Hematopoietic multipotent progenitor cell treated with erythropoietin and hydrocortisone succinate and interleukin-3 and kit ligand, for 15 days (in vitro differentiated cells): ENCODE measurements at regions not wholly inside any gene's neighbourhood (a gene's known extent, or its start where the extent isn't known, plus 50 kb on each side); places are given as distances from the start of the nearest gene placed in this dataset.

Source experiments
- DNase-seq: peaks from one replicate; pipeline ENCODE4 v3.0.0-alpha.2; 2015; ENCODE audit warnings: low spot score

DNA sequence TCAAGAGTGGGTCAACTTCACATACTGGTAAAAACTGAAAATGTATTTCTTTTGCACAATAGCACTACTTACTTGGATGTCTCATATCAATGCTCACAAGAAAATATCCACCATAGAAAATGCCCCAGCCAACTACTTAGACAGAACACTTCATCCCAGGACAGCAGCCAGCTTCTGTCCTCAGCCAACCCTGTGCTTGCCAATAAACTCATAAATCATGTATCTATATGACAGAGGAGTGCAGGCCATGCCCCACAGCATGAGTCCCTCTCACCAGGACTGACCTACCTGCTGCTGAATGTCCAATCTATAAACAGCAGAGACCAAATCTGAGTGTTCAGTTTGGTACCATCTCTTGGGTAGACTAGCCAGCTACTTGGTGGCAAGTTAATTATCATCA, 179.3 kb downstream of the OMA1 start:
- DNase-seq = no peak

DNA sequence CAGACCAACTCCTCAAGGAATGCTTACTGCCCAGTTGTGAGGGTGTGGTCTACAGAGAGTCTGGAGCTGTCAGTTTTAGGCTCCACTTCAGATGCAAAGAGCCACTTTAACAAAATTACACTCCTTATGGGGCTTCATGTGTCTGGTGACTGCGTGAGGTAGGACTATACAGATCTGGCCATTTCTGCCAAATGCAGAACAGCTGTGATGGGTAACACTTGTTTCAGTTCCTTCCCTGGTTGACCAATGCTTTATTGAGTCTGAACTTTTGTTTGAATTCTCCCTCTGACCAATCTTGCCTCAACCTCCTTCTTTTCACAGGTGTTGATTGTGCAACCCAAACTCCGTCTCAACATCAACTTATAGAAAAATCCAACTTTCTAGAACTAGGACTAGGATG, 181.2 kb downstream of the OMA1 start:
- no peak for DNase-seq

DNA sequence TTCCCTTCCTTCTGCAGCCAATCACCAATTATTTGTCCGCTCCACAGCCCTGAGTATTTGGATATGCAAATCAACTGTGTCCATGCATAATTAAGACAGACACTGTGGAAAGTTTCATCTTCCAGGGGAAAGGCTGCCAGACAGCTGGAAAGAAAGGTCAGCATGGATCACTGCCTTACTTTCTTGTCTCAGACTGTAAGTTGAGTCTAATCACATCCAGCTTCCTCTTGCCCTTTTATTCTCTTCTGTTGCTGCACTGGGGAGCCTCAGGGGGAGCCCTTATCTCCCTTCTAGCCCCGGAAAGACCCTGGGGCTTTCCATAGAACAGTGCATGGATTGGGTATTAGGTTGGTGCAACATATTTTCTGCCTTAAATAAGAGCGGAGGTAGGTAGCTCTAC, 182.9 kb downstream of the OMA1 start:
- DNase-seq = no peak

DNA sequence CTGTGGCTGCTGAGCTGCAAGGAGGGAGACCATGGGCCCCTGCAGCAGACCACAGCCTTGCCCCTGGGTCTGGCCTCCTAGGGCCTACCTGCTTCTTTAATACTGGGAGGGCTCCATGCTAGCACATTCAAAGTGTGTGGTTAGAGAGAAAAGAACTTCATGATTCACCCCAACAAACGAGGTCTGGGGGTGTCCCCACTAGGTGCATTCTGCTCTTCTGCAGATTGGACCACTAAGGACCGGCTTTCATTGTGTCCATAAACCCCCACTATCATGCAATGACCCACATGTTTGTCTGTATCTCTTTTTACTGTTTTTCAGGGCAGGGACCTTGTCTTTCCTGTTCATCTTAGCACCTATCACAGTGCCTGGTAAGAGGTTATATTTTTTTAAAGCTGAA, 185.4 kb downstream of the OMA1 start:
- DNase-seq = no peak

DNA sequence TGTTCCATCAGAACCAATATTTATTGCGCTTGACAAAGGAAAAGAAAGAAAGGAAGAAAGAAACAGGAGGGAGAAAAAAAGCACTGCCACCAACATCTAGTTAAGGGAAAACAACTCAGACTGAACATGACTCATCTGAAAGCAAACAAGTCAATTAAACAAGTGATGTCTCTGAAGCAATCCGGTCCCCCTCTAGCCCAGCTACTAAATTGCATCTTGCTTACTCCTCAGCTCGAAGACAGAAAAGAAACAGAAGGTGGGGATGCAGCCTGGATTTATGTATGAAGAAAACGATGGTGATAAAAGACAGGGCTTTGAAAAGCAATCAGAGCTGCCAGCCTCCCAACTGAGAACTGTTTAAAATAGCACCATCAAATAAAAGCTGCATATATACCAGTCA, 188.2 kb downstream of the OMA1 start:
- no peak for DNase-seq

DNA sequence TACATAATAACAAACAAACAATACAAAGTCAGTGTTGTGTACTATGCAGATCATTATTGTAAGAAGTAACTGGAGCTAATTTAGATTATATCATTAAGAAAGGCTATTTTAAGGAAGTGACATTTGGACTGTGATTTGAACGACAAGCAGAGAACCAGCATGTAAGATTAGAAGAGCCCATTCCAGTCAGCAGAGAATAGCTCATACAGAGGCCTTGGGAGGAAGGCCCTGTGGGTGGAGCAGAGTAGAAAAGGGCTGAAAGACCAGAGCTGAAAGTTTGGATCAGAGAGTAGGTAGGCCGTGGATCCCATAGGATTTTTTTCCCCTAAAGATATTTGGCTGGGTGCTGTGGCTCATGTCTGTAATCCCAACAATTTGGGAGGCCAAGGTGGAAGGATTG, 190.1 kb downstream of the OMA1 start:
- no peak for DNase-seq

DNA sequence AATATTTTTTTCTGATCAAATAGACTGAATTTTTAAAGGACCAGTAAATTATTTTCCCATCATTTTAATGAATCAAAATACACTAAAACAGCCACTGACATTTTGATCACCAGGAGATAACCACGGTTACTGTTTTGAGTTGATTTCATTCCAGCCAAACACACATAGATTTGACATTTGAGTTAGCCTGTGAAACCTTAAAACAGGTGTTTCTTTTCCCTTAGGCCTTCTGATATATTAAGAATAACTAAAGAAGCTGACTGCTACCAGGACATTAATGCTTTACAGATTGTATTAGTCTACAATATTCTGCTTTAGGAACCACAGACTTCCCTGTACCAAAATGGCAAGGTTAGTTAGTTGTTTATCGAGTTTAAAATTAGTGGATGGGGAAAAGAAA, 193.4 kb downstream of the OMA1 start:
- no peak for DNase-seq

DNA sequence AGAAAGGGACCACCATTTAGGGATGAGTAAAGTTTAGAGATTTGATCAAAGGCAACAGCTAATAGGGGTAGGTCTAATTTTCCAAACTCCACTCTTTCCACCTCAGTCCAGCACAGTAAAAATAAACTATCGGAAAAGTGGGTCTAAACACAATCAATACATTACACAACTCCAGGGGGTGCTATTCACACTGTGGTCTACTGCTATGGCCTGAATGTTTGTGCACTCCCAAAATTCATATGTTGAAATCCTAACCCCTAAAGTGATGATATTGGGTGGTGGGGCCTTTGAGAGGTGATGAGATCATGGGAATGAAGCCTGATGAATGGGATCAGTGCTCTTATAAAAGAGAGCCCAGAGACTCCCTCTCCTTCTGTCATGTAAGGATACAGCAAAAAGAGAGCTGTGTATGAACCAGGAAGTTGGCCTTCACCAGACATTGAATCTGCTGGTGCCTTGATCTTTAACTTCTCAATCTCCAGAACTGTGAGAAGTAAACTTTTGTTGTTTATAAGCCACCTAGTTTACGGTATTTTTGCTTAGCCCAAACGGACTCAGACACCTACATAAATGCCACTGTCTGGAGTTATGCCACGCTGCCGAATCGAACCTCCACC, 193.9 kb downstream of the OMA1 start:
- DNase-seq = no peak

DNA sequence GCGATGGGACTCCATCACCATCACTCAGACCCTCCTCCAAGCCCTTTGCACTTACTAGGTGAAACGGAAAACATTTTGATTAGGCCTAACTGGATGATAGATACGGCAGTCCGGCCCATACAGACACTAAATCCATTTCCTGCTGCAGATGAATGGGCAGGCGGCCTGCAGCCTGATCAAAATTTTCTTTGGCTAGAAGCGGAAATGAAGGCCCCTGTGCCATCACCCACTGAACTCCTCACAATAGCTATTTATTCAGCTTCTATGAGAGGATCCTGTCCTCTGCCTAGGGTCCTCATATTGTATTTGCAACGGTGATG, 200.5 kb downstream of the OMA1 start:
- no peak for DNase-seq

DNA sequence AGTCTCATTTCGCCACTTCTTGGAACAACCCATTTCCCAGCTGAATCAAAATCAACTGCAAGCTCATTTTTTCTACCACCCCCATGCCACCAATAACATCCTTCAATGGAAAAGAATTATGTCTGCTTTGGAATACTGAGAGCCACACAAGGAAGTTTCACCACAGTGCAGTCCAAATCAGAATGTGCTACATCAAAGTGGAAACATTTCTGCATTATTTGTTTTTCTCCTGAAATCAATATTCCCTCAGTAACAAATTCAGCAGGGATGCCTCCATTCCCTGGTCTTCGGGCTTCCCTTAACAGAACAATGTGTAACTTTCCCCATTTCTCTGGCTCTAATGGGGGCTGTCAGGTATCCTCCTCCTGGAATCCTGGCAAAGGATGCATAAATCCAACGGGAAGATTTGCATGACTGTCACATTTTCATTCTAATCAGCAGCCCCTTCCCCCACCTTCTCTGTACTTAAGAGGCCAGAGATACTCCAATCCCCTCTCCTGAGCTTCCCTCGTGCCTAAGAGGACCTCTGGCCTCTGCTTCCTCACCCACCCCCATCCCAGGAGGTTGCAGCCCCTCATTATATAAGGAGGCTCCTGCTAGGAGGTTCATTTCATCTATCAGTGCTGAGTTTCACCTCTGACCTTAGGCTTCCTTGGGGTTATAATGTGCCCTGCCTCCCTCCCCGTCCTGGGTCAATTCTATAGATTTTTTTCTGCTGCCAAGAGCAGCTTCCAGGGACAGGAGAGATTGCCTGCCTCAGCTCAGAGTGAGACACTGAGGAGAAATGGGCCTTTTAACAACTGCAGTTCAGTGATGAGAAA, 201.1 kb downstream of the OMA1 start:
- no peak for DNase-seq

DNA sequence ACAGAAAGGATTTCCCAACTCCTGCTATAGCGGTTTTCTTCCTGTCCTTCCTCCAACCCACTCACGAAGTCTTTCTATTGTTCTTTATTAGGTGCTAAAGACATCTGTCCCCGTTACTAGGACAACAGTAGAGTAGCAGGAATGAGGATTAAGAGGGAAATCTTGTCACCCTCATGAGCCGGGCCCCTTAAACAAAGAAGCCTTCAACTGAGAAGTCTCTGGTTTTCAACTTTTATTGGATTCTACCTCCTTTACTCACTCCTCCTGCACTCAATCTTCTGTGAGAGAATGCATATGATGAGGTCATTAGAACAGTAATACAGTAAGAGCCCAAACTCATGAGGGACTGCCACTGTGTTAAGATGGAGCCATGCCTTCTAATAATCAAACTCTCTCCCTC, 206.3 kb downstream of the OMA1 start:
- no peak for DNase-seq

DNA sequence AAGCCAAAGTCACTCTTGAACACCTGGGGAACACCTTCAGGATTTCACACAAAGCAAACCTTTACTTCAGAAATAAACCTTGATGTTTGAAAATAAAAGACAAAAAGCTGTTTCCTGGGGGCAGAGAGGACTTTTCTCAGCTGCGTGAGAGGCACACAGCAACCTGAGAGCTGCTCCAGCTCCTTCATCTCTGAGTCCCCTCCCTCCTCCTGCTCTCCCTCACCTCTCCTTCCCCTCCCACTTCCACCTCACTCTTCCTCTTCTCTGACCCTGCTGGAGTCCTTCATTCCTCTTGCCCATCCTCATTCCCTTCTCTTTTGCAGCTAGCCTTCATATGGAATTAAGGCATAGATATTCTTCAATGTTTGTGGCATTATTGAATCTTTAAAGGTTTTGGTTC, 208.4 kb downstream of the OMA1 start:
- DNase-seq = no peak

DNA sequence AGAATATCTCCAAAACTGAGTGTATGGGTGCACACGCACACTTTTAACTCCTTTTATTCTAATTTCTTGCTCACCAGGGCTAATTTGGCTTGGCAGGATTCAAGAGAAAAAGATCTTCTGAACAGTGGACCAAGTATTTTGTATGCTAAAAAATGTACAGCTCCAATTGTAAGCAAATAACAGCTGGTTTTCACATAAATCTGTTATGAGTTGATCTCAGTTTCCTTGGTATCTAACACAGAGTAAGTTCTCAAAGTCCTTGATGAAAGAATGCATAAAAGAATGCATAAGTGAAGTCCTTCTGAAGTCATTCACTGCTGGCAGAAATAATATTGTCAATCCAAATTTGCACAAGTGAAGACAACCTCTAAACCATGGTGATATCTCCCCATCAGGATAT, 213.0 kb downstream of the OMA1 start:
- no peak for DNase-seq

DNA sequence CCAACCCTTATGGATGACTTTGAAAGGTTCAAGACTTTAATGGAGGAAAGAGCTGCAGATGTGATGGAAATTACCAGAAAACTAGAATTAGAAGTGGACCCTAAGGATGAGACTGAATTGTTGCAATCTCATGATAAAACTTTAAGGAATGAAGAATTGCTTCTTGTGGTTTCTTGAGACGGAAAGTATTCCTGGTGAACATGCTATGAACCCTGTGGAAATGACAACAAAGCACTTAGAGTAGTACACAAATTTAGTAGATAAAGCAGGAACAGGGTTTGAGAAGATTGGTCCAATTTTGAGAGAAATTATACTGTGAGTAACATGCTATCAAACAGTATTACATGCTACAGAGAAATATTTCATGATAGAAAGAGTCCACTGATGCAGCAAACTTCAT, 215.4 kb downstream of the OMA1 start:
- no peak for DNase-seq

DNA sequence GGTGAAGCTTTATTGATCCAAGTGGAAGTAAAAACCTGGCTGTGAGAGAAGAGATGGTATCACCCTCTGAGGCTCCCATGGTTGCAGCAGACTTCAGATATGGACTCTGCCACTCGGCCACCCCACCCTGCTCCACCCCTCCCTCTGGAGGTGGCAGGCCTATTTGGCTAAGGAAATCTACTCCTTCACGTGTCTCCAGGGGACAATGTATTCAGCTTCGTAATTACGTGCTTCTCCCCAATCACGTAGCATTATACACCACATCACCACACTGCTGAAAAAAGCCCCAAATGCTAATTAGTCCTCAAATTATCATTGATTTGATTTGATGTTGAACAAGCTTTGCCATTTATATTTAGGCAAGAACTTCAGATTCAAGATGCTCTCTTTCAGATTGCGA, 220.7 kb downstream of the OMA1 start:
- no peak for DNase-seq

DNA sequence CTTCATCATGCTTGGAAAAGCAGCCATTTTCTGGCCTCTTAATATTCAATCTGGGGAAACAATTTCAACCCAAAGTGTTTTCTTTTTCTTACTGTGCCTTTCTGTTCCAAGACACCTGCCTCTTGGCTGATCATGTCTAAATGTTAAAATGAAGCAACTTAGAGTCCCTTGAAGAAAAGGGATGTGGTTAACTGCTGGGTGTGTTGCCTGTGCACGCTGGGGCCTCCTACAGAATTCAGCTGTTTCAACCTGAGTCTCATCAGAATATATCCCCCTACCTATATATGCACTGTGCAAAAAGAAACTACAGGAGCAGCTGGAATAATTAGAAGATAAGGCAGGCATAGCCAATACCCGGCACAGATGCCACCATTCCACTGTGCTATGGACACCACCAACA, 222.0 kb downstream of the OMA1 start:
- DNase-seq = no peak

DNA sequence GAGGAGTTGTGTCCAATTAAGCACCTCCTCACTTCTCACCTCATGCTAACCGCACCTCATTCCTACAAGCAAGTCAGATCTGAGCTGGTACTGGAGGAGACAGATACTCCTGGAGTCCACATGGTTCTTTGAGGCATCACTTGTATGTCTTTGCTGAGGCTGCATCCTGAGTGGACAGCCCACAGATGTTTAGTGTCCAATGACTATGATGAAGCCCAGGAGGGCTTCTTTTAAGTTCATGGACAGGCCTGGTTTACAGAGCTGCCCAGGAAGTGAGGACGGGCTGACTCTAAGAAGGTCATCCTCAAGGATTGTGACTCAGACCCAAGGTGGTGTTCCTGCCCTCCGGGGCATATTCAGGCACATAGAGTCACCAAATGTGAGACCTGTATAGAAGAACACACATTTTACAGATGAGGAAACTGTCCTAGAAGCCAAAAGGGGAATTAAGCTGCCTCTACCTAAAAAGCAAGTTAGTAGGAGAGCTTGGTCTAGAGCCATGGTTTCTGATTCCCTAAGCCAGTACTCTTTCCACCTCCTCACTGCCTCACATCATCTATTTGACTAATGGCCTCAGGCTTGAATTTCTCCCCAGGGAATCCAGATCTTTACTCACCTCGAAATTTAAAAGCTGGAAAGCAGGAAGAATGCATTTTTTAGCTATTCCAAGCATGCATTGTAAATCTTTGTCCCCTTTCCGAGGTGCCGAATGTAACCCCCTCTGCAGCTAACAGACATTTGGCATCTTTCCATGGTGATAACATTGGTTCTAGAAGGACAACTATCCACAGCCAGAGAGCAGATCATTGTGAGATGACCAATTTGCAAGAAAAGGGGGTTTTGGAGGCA, 228.1 kb downstream of the OMA1 start:
- DNase-seq = no peak

DNA sequence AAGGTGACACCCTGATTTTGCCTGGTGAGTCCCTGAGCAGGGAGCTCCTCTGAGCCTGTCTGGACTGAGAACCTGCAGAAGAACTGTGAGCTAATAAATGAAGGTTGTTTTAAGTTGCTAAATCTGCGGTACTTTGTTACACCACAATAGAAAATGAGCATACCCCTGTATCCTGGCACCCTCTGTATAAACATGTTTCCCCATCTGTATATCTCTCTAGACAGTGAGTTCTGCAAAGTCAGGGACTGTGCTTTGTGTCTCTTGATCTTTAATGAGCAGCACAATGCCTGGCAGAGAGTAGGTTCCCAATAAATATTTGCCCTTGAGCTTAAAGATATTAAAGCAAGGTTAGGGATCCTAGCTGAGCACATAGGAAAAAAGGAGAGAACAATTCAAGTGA, 228.8 kb downstream of the OMA1 start:
- DNase-seq = no peak

DNA sequence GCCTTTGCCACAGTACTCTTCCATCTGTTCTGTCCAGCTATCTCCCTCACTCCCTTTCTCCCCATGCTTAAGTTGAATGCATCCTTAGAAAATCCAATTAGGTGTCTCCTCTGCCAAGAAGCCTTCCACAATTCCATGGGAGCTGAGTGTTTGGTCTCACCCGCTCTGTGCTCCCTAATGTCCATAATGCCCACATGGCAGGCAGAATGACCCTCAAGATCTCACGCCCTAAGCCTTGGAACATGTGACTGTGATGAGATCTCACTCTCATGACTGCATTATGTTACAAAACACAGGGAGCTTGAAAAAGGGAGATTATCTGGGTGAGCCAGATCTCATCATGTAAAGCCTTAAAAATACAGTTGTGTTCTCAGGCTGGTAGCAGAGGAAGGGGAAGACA, 229.4 kb downstream of the OMA1 start:
- no peak for DNase-seq

DNA sequence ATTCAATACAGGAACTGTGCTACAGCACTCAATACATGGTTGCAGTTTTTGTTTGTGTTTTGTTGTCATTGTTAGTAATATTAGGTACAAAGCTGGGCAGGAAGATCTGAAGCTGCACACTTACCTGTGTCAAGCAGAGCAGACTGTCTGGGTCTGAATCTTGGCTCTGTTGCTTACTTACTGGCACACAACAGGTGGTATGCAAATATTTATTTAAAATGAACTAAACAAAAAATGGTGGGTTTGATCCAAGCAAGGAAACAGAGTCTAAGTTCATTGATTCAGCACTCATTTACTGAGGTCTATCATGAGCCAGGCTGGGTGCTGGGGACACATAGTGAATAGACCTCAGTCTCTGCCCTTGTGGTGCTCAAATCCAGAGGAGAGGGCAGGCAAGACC, 230.4 kb downstream of the OMA1 start:
- no peak for DNase-seq

DNA sequence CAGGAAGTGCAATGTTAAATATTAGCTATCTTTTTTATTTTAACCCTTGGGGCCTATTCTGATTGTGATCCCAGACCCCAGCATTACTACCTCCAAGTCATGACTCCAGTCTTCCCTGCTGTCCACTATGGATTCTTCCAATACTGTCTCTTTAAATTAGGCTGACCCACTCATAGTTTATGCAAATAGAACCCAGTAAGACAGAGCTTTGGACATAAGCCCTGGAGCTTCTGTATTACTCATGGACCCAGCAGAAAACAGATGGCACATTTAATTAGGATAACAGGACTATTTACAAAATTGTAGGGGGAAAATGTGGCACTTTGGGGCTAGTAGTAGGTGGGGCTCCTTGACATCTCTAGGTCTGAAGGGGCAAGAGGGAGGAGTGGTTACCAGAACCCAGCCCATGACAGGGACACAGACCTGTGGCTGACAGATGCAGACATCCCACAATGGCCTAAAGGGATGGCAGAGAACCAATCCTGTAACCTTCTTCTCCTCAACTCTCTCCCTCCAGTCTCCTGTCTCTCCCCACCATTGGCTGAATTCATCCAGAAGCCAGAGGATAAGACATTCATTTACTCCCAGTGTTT, 233.5 kb downstream of the OMA1 start:
- DNase-seq = no peak

DNA sequence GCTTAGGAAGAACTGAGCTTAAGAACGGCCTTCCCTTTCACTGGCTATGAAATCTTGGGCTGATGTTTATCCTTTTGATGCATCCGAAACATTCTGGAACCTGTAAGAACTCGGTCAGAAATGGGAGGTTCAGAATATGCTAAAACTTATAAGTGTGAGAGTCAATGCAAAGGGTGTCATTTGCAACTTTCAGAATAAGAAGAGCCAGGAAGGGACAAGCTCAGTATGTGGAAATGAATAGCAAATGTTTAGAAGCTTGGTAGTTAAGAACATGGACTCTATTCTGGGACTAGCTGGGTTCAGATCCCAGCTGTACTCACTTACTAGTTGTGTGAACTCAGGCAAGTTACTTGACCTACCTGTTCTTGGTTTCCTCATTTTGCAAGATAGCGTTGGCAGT, 234.1 kb downstream of the OMA1 start:
- DNase-seq = no peak

DNA sequence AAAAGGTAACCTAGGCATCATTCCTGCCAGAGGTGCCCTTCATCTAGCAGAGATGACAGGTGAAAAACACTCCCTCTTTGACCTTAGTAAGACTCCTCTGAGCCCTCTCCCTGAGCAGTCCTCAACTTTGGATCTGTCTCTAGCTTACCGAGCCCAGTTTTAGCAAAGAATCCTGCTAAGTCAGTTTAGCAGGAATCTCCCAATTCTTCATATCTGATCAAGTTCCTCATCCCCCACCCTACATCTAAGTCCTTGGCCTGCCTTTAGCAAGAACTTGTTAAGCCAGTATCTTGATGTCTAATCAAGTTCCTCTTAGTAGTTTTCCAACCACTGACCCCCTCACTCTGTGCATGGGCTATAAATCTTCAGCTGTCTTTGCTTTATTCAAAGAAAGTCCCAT, 235.6 kb downstream of the OMA1 start:
- DNase-seq = no peak
